H9 (cell line): ENCODE measurements at regions not wholly inside any gene's neighbourhood (a gene's known extent, or its start where the extent isn't known, plus 50 kb on each side); places are given as distances from the start of the nearest gene placed in this dataset.

Experiments
- DNase-seq: peaks from one replicate; pipeline ENCODE4 v3.0.0-alpha.2; 2017
- H2AFZ ChIP-seq: one replicate; pipeline ENCODE4 v1.6.1; 2013; ENCODE audit warnings: mild to moderate bottlenecking, low read length, control low read depth, moderate library complexity
- H2AK5ac ChIP-seq: 2 replicates; pipeline ENCODE4 v1.6.1; 2013; ENCODE audit warnings: low read length, control low read depth, mixed read lengths; ENCODE audit not compliant: insufficient read length
- H2BK120ac ChIP-seq: one replicate; pipeline ENCODE4 v1.6.1; 2013; ENCODE audit warnings: low read depth, mild to moderate bottlenecking, low read length, control low read depth, inconsistent platforms; ENCODE audit not compliant: poor library complexity, severe bottlenecking
- H2BK12ac ChIP-seq: 2 replicates; pipeline ENCODE4 v1.6.1; 2013; ENCODE audit warnings: low read length, control low read depth, mixed read lengths, low read depth; ENCODE audit not compliant: insufficient read length
- H2BK15ac ChIP-seq: 2 replicates; pipeline ENCODE4 v1.6.1; 2013; ENCODE audit warnings: low read depth, low read length, control low read depth
- H2BK20ac ChIP-seq: one replicate; pipeline ENCODE4 v1.6.1; 2013; ENCODE audit warnings: low read depth, mild to moderate bottlenecking, low read length, control low read depth, inconsistent platforms; ENCODE audit not compliant: poor library complexity, severe bottlenecking
- H2BK5ac ChIP-seq: 2 replicates; pipeline ENCODE4 v1.6.1; 2013; ENCODE audit warnings: low read length, control low read depth, mixed read lengths; ENCODE audit not compliant: insufficient read length
- H3K14ac ChIP-seq: 2 replicates; pipeline ENCODE4 v1.6.1; 2013; ENCODE audit warnings: low read length, control low read depth; ENCODE audit not compliant: insufficient read depth
- H3K18ac ChIP-seq: 2 replicates; pipeline ENCODE4 v1.6.1; 2013; ENCODE audit warnings: low read depth, mild to moderate bottlenecking, mixed read lengths, low read length, control low read depth; ENCODE audit not compliant: insufficient read length
- H3K23ac ChIP-seq: 2 replicates; pipeline ENCODE4 v1.6.1; 2013; ENCODE audit warnings: low read length, control low read depth, mixed read lengths, low read depth; ENCODE audit not compliant: insufficient read length
- H3K23me2 ChIP-seq: 2 replicates; pipeline ENCODE4 v1.6.1; 2013; ENCODE audit warnings: low read depth, mild to moderate bottlenecking, mixed read lengths, low read length, control low read depth; ENCODE audit not compliant: insufficient read length, poor library complexity, severe bottlenecking
- H3K27ac ChIP-seq: 2 replicates; pipeline ENCODE4 v1.5.1; 2013; ENCODE audit warnings: low read length, control low read depth, mixed read lengths, low read depth; ENCODE audit not compliant: insufficient read length
- H3K27me3 ChIP-seq: 2 replicates; pipeline ENCODE4 v1.6.1; 2013; ENCODE audit warnings: low read length, control low read depth, inconsistent platforms; ENCODE audit not compliant: insufficient read depth
- H3K4ac ChIP-seq: 2 replicates; pipeline ENCODE4 v1.6.1; 2013; ENCODE audit warnings: low read depth, mild to moderate bottlenecking, control low read depth, inconsistent platforms, low read length, moderate library complexity
- H3K4me1 ChIP-seq: 2 replicates; pipeline ENCODE4 v1.6.1; 2013; ENCODE audit warnings: low read length, control low read depth, inconsistent platforms; ENCODE audit not compliant: insufficient read depth
- H3K4me2 ChIP-seq: 2 replicates; pipeline ENCODE4 v1.6.1; 2013; ENCODE audit warnings: low read length, control low read depth, mixed read lengths; ENCODE audit not compliant: insufficient read length, insufficient read depth
- H3K56ac ChIP-seq: 2 replicates; pipeline ENCODE4 v1.6.1; 2013; ENCODE audit warnings: low read depth, mild to moderate bottlenecking, mixed read lengths, low read length, control low read depth; ENCODE audit not compliant: insufficient read length
- H3K79me1 ChIP-seq: 2 replicates; pipeline ENCODE4 v1.6.1; 2013; ENCODE audit warnings: low read depth, mild to moderate bottlenecking, moderate library complexity, low read length, control low read depth, inconsistent platforms; ENCODE audit not compliant: insufficient read depth, poor library complexity, severe bottlenecking
- H3K79me2 ChIP-seq: 2 replicates; pipeline ENCODE4 v1.6.1; 2013; ENCODE audit warnings: low read length, control low read depth, inconsistent platforms; ENCODE audit not compliant: insufficient read depth
- H3K9ac ChIP-seq: 2 replicates; pipeline ENCODE4 v1.6.1; 2013; ENCODE audit warnings: low read length, control low read depth, mixed read lengths; ENCODE audit not compliant: insufficient read length; ENCODE audit errors: extremely low read depth
- H3K9me3 ChIP-seq: one replicate; pipeline ENCODE4 v1.6.1; 2013; ENCODE audit warnings: low read depth, low read length, inconsistent platforms; ENCODE audit not compliant: control insufficient read depth
- H3T11ph ChIP-seq: one replicate; pipeline ENCODE4 v1.6.1; 2013; ENCODE audit warnings: mild to moderate bottlenecking, low read length, control low read depth, inconsistent platforms
- H4K20me1 ChIP-seq: one replicate; pipeline ENCODE4 v1.6.1; 2013; ENCODE audit not compliant: control insufficient read depth, insufficient read length, insufficient read depth
- H4K5ac ChIP-seq: 2 replicates; pipeline ENCODE4 v1.6.1; 2013; ENCODE audit warnings: low read depth, mild to moderate bottlenecking, mixed read lengths, low read length, control low read depth; ENCODE audit not compliant: insufficient read length
- H4K8ac ChIP-seq: replicated peaks from 2 replicates; pipeline ENCODE4 v1.6.1; 2013; ENCODE audit warnings: low read length, control low read depth, mixed read lengths, low read depth; ENCODE audit not compliant: insufficient read length
- H4K91ac ChIP-seq: 2 replicates; pipeline ENCODE4 v1.6.1; 2013; ENCODE audit warnings: low read depth, mild to moderate bottlenecking, moderate library complexity, mixed read lengths, low read length, control low read depth; ENCODE audit not compliant: insufficient read length
- H3K27ac Mint-ChIP-seq, 3 experiments: 2 replicates in 2 of 3; 3 replicates in 1 of 3; pipeline ENCODE4 v1.8.0; 2020 to 2021; ENCODE audit warnings: mixed read lengths in 3 of 3, mild to moderate bottlenecking in 1 of 3, moderate library complexity in 1 of 3
- H3K27me3 Mint-ChIP-seq: 2 replicates; pipeline ENCODE4 v1.8.0; 2021; ENCODE audit warnings: low read depth, mild to moderate bottlenecking, moderate library complexity, mixed read lengths
- H3K36me3 Mint-ChIP-seq, 3 experiments: 2 replicates in 2 of 3; 3 replicates in 1 of 3; pipeline ENCODE4 v1.8.0; 2020 to 2021; ENCODE audit warnings: low read depth in 3 of 3, mixed read lengths in 3 of 3; ENCODE audit not compliant: insufficient read depth in 1 of 3
- H3K4me1 Mint-ChIP-seq, 2 experiments: 2 replicates each; pipeline ENCODE4 v1.8.0; 2020; ENCODE audit warnings: mixed read lengths in 2 of 2
- H3K4me3 Mint-ChIP-seq, 2 experiments: 2 replicates in 1 of 2; 3 replicates in 1 of 2; pipeline ENCODE4 v1.8.0; 2020 to 2021; ENCODE audit warnings: mild to moderate bottlenecking in 2 of 2, mixed read lengths in 2 of 2, moderate library complexity in 1 of 2
- H3K9me3 Mint-ChIP-seq, 2 experiments: 2 replicates in 1 of 2; 3 replicates in 1 of 2; pipeline ENCODE4 v1.8.0; 2020; ENCODE audit warnings: mild to moderate bottlenecking in 2 of 2, mixed read lengths in 2 of 2, moderate library complexity in 1 of 2
- CTCF ChIP-seq: fragments of 200-600 bp; sonication (generic); conservative IDR thresholded peaks from 3 replicates; pipeline ENCODE4 v1.8.0; 2021; ENCODE audit warnings: antibody characterized with exemption, mild to moderate bottlenecking
- WGBS: extraction: QIAGEN DNeasy Blood & Tissue Kit; methylation state at CpG from one replicate; pipeline ENCODE4 v1.1.7; 2013; ENCODE audit warnings: missing lambda C conversion rate, low lambda C conversion rate, mixed read lengths; ENCODE audit not compliant: insufficient read length; ENCODE audit errors: extremely low coverage; 5-methylcytosine and 5-hydroxymethylcytosine counted together

GRCh38 chr1:218925777-218926176 is 247.9 kb upstream of the LYPLAL1 start:
- Histone ChIP-seq H3K23me2 (no peaks in the 10 kb centered on the region), H3K18ac (no peak overlapping the region), H4K8ac (no peak overlapping the region), H2BK15ac (no peak overlapping the region), H4K91ac (no peak overlapping the region), H3K79me2 (no peaks in the 10 kb centered on the region), H3K79me1 (no peaks in the 10 kb centered on the region), H2BK120ac (no peak overlapping the region), H3K23ac (no peak overlapping the region), H2BK12ac (no peak overlapping the region), H3K56ac (no peak overlapping the region), H3K14ac (no peak overlapping the region), H2AFZ (no peak overlapping the region), H3K4ac (no peak overlapping the region), H3K27ac (no peak overlapping the region), H2BK20ac (no peak overlapping the region), H3K9ac (no peak overlapping the region), H3T11ph (no peak overlapping the region), H3K27me3 (no peaks in the 10 kb centered on the region), H3K4me2 (no peak overlapping the region), H4K5ac (no peak overlapping the region), H4K20me1 (no peaks in the 10 kb centered on the region), H3K9me3 (no peaks in the 10 kb centered on the region), H3K4me1 (no peaks in the 10 kb centered on the region), H2BK5ac (no peak overlapping the region), H2AK5ac (no peak overlapping the region)
- H3K27me3 Mint-ChIP-seq, result no peaks in the 10 kb centered on the region
- H3K36me3 Mint-ChIP-seq, result no peaks in the 10 kb centered on the region
- no peaks in the 10 kb centered on the region for H3K9me3 Mint-ChIP-seq
- no CpG with 5 or more reads among the region's 2 CpGs for WGBS
- no peak overlapping the region for H3K4me3 Mint-ChIP-seq
- DNase-seq, result no peak
- no peak overlapping the region; a peak in 1 of 7 replicates for H3K27ac Mint-ChIP-seq
- peaks cover 8 to 11% of the 10 kb centered on the region in 2 experiments for H3K4me1 Mint-ChIP-seq
- TF ChIP-seq CTCF, result no peak
